ENCODE measurements at regions not wholly inside any gene's neighbourhood (a gene's known extent, or its start where the extent isn't known, plus 50 kb on each side); places are given as distances from the start of the nearest gene placed in this dataset.

GRCh38 chr17:73889439-73889838 is 245.2 kb upstream of the SDK2 start:
- Histone ChIP-seq H3K36me3 (no peaks in the 10 kb centered on the region), H3K4me3 (no peak overlapping the region), H3K9me3 (peaks cover 0 to 8% (median 0%) of the 10 kb centered on the region in 12 donors), H3K27ac (no peak overlapping the region), H3K27me3 (peaks cover 0 to 8% (median 0%) of the 10 kb centered on the region in 9 donors), H3K4me1 (no peaks in the 10 kb centered on the region)
- TF ChIP-seq POLR2A (IDR thresholded peaks at IDR 0.05) (no peak), CTCF (IDR thresholded peaks at IDR 0.05) (no peak)
- DNase-seq (no peak), ATAC-seq (no peak)
- intact Hi-C loops (cut with DNase I): loop anchor here in 1 of 10 donors (10.0 kb wide), 1 partner anchor 75 kb away; no protein-coding TSS in a partner anchor
- WGBS, 4 donors: 88 to 95% (median 92%) methylated on average over 2 of the region's 2 CpGs

GRCh38 chr17:73890831-73891405 is 246.7 kb upstream of the SDK2 start:
- Histone ChIP-seq H3K9me3 (peaks cover 0 to 8% (median 0%) of the 10 kb centered on the region in 12 donors), H3K4me1 (no peaks in the 10 kb centered on the region), H3K4me3 (no peak overlapping the region), H3K27me3 (peaks cover 0 to 15% (median 0%) of the 10 kb centered on the region in 9 donors), H3K27ac (no peak overlapping the region), H3K36me3 (no peaks in the 10 kb centered on the region)
- whole genome bisulfite sequencing, 4 donors: 74 to 85% (median 77%) methylated on average over 7 to 8 of the region's 8 CpGs
- DNase-seq (no peak), ATAC-seq (no peak)
- TF ChIP-seq POLR2A (IDR thresholded peaks at IDR 0.05): no peak
- no peak for TF ChIP-seq CTCF (IDR thresholded peaks at IDR 0.05)
- intact Hi-C loops (cut with DNase I): no loop called here

- no peak for TF ChIP-seq POLR2A (IDR thresholded peaks at IDR 0.05)
- no peak for TF ChIP-seq CTCF (IDR thresholded peaks at IDR 0.05)
- DNase-seq (no peak), ATAC-seq (no peak)
- WGBS, 4 donors: 62 to 68% (median 66%) methylated on average over 6 of the region's 6 CpGs
- H3K27me3 ChIP-seq: peaks cover 5 to 53% (median 25%) of the 10 kb centered on the region in 9 donors
- peaks cover 0 to 8% (median 0%) of the 10 kb centered on the region in 12 donors for H3K9me3 ChIP-seq
- H3K27ac ChIP-seq: no peak overlapping the region
- intact Hi-C loops (cut with DNase I): no loop called here
- H3K4me3 ChIP-seq: no peak overlapping the region
- H3K36me3 ChIP-seq: no peaks in the 10 kb centered on the region
- H3K4me1 ChIP-seq: no peaks in the 10 kb centered on the region
Measured at GRCh38 chr17:73895157-73895556, 250.9 kb upstream of the SDK2 start.

GRCh38 chr17:73896966-73897365 is 252.7 kb upstream of the SDK2 start:
- whole genome bisulfite sequencing, 4 donors: 67 to 77% (median 75%) methylated on average over 4 of the region's 4 CpGs
- Histone ChIP-seq H3K36me3 (no peaks in the 10 kb centered on the region), H3K4me3 (no peak overlapping the region), H3K4me1 (peaks cover 0 to 7% (median 2%) of the 10 kb centered on the region in 12 donors), H3K27me3 (peaks cover 17 to 69% (median 41%) of the 10 kb centered on the region in 9 donors), H3K9me3 (peaks cover 0 to 8% (median 0%) of the 10 kb centered on the region in 12 donors), H3K27ac (no peak overlapping the region)
- no peak for DNase-seq
- no peak for ATAC-seq
- TF ChIP-seq POLR2A (IDR thresholded peaks at IDR 0.05): no peak
- no peak for TF ChIP-seq CTCF (IDR thresholded peaks at IDR 0.05)
- intact Hi-C loops (cut with DNase I): no loop called here
